ENCODE measurements at regions not wholly inside any gene's neighbourhood (a gene's known extent, or its start where the extent isn't known, plus 50 kb on each side); places are given as distances from the start of the nearest gene placed in this dataset.

DNA sequence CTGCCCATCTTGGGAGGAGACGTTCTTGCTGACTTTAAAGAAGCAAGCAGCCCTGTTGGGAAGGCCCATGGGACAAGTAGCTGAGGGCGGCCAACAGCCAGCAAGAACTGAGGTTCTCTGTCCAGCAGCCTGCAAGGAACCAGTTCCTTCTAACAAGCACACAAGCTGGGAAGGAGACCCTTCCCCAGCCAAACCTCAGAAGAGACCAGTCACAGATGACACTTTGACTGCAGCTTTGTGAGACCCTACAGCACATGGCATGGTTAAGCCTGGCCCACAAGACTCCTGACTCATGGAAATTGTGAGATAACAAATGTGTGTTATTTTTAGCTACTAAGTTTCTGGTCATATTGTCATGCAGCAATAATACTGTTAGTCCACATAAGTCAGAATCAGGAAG is 99.9 kb downstream of the PRLHR start (continued):
- TF ChIP-seq, protein P1, sequence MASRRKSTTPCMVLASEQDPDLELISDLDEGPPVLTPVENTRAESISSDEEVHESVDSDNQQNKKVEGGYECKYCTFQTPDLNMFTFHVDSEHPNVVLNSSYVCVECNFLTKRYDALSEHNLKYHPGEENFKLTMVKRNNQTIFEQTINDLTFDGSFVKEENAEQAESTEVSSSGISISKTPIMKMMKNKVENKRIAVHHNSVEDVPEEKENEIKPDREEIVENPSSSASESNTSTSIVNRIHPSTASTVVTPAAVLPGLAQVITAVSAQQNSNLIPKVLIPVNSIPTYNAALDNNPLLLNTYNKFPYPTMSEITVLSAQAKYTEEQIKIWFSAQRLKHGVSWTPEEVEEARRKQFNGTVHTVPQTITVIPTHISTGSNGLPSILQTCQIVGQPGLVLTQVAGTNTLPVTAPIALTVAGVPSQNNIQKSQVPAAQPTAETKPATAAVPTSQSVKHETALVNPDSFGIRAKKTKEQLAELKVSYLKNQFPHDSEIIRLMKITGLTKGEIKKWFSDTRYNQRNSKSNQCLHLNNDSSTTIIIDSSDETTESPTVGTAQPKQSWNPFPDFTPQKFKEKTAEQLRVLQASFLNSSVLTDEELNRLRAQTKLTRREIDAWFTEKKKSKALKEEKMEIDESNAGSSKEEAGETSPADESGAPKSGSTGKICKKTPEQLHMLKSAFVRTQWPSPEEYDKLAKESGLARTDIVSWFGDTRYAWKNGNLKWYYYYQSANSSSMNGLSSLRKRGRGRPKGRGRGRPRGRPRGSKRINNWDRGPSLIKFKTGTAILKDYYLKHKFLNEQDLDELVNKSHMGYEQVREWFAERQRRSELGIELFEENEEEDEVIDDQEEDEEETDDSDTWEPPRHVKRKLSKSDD (conservative IDR thresholded peaks at IDR 0.05; ENCODE audit: low read length): no peak
- TF ChIP-seq TCFL5 (CRISPR knock-in tag; conservative IDR thresholded peaks at IDR 0.05) (no peak), MTA2 (IDR thresholded peaks at IDR 0.05; ENCODE audit: low read depth) (no peak), ZZZ3 (IDR thresholded peaks at IDR 0.05) (no peak), SAFB2 (IDR thresholded peaks at IDR 0.05; ENCODE audit: borderline replicate concordance, low read depth, low read length, severe bottlenecking) (no peak), TAF15 (IDR thresholded peaks at IDR 0.05; ENCODE audit: low read depth, low read length) (no peak), FOSL1 (tag; conservative IDR thresholded peaks at IDR 0.05) (peak; percentile 87), E2F3 (CRISPR knock-in tag; IDR thresholded peaks at IDR 0.05) (no peak), ZNF584 (CRISPR knock-in tag; IDR thresholded peaks at IDR 0.05; ENCODE audit: low read depth) (0 out of 2 replicates have a peak, but pooled peaks have one; percentile 19), PRMT5 (CRISPR knock-in tag; IDR thresholded peaks at IDR 0.05) (no peak), JUN (IDR thresholded peaks at IDR 0.05; ENCODE audit: borderline replicate concordance, low read depth, low read length) (peak; percentile 37; the same call in 1 of the 2 replicates), JUN (CRISPR knock-in tag; IDR thresholded peaks at IDR 0.05; ENCODE audit: borderline replicate concordance) (no peak), ZNF668 (CRISPR knock-in tag; IDR thresholded peaks at IDR 0.05) (no peak), SMARCA4 (IDR thresholded peaks at IDR 0.05) (peak; percentile 53), ZNF766 (CRISPR knock-in tag; conservative IDR thresholded peaks at IDR 0.05) (no peak), JUND (IDR thresholded peaks at IDR 0.05; ENCODE audit: borderline replicate concordance, low read depth, low read length) (peak; percentile 75; the same call in 1 of the 2 replicates), JUND (tag; IDR thresholded peaks at IDR 0.05; ENCODE audit: borderline replicate concordance, low read depth, low read length) (peak; percentile 85; the same call in 2 of the 3 replicates), ZFX (CRISPR knock-in tag; IDR thresholded peaks at IDR 0.05) (peak; percentile 52; the same call in 1 of the 2 replicates), PHF20 (IDR thresholded peaks at IDR 0.05; ENCODE audit: partially characterized antibody) (no peak), GTF2F1 (IDR thresholded peaks at IDR 0.05; ENCODE audit: low read depth, low read length) (no peak)
- TF ChIP-seq, protein P2, sequence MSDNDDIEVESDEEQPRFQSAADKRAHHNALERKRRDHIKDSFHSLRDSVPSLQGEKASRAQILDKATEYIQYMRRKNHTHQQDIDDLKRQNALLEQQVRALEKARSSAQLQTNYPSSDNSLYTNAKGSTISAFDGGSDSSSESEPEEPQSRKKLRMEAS (CRISPR knock-in tag; IDR thresholded peaks at IDR 0.05): peak; percentile 82
- TF ChIP-seq, protein P3, sequence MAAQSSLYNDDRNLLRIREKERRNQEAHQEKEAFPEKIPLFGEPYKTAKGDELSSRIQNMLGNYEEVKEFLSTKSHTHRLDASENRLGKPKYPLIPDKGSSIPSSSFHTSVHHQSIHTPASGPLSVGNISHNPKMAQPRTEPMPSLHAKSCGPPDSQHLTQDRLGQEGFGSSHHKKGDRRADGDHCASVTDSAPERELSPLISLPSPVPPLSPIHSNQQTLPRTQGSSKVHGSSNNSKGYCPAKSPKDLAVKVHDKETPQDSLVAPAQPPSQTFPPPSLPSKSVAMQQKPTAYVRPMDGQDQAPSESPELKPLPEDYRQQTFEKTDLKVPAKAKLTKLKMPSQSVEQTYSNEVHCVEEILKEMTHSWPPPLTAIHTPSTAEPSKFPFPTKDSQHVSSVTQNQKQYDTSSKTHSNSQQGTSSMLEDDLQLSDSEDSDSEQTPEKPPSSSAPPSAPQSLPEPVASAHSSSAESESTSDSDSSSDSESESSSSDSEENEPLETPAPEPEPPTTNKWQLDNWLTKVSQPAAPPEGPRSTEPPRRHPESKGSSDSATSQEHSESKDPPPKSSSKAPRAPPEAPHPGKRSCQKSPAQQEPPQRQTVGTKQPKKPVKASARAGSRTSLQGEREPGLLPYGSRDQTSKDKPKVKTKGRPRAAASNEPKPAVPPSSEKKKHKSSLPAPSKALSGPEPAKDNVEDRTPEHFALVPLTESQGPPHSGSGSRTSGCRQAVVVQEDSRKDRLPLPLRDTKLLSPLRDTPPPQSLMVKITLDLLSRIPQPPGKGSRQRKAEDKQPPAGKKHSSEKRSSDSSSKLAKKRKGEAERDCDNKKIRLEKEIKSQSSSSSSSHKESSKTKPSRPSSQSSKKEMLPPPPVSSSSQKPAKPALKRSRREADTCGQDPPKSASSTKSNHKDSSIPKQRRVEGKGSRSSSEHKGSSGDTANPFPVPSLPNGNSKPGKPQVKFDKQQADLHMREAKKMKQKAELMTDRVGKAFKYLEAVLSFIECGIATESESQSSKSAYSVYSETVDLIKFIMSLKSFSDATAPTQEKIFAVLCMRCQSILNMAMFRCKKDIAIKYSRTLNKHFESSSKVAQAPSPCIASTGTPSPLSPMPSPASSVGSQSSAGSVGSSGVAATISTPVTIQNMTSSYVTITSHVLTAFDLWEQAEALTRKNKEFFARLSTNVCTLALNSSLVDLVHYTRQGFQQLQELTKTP (IDR thresholded peaks at IDR 0.05; ENCODE audit: low read depth in 1 of 2, partially characterized antibody in 2 of 2): no peak

Measured in K562 (cell line).